H1 (cell line): ENCODE measurements at regions not wholly inside any gene's neighbourhood (a gene's known extent, or its start where the extent isn't known, plus 50 kb on each side); places are given as distances from the start of the nearest gene placed in this dataset.

ENCODE experiments used
- CTCF ChIA-PET: fragments of 300-600 bp; sonication (Branson Sonifier 250); formaldehyde crosslinking; loops from one replicate; lab custom pipeline; 2021; ENCODE audit not compliant: partially characterized antibody; lab: Charles Lee
- POLR2A ChIA-PET: fragments of 300-600 bp; sonication (Branson Sonifier 250); formaldehyde crosslinking; loops from one replicate; lab custom pipeline; 2021; ENCODE audit warnings: inconsistent platforms; ENCODE audit not compliant: partially characterized antibody; lab: Charles Lee
- DNase-seq, 2 experiments: peaks; one replicate each; pipeline versions ENCODE4 v3.0.0 to v3.0.0-alpha.2; 2010 to 2022; ENCODE audit warnings: low spot score in 2 of 2, low read depth in 1 of 2, mixed read lengths in 1 of 2
- FAIRE-seq: peaks from 2 replicates; lab custom pipeline; 2011; peaks lifted over from hg19 to GRCh38; lab: Jason Lieb, UNC
- H2AFZ ChIP-seq: 2 replicates; pipeline ENCODE4 v1.8.1; 2012; ENCODE audit warnings: low read length, inconsistent platforms
- H2AK5ac ChIP-seq: 2 replicates; pipeline ENCODE4 v1.6.1; 2013; ENCODE audit warnings: low read depth, low read length
- H2BK120ac ChIP-seq: replicated peaks from 2 replicates; pipeline ENCODE3; 2013; ENCODE audit warnings: low read depth, low read length, inconsistent platforms
- H2BK12ac ChIP-seq: 2 replicates; pipeline ENCODE4 v1.6.1; 2013; ENCODE audit warnings: low read depth, low read length
- H2BK15ac ChIP-seq: 2 replicates; pipeline ENCODE4 v1.6.1; 2013; ENCODE audit warnings: low read length
- H2BK20ac ChIP-seq: 2 replicates; pipeline ENCODE4 v1.6.1; 2013; ENCODE audit warnings: low read length
- H2BK5ac ChIP-seq: 2 replicates; pipeline ENCODE4 v1.6.1; 2013; ENCODE audit warnings: low read depth, low read length
- H3K14ac ChIP-seq: 2 replicates; pipeline ENCODE4 v1.6.1; 2013; ENCODE audit warnings: inconsistent platforms; ENCODE audit not compliant: insufficient read length
- H3K18ac ChIP-seq: 2 replicates; pipeline ENCODE4 v1.6.1; 2013; ENCODE audit warnings: low read length; ENCODE audit errors: extremely low read depth
- H3K23ac ChIP-seq: 2 replicates; pipeline ENCODE4 v1.6.1; 2013; ENCODE audit warnings: inconsistent platforms; ENCODE audit not compliant: insufficient read length
- H3K23me2 ChIP-seq: 2 replicates; pipeline ENCODE4 v1.6.1; 2013; ENCODE audit warnings: low read depth, low read length
- H3K27ac ChIP-seq: 2 replicates; pipeline ENCODE4 v1.6.1; 2011; ENCODE audit warnings: low read depth, low read length, inconsistent platforms
- H3K27me3 ChIP-seq, 4 experiments: replicated peaks in 1 of 4; 1 replicate in 1 of 4; 2 replicates in 3 of 4; pipeline versions ENCODE4 v1.6.1 to v1.8.1; 2011 to 2013; ENCODE audit warnings: low read length in 3 of 4, mild to moderate bottlenecking in 3 of 4, inconsistent platforms in 2 of 4, mixed read lengths in 2 of 4, moderate library complexity in 1 of 4; ENCODE audit not compliant: control insufficient read depth in 3 of 4, insufficient read depth in 3 of 4; ENCODE audit errors: extremely low read depth in 1 of 4
- H3K36me3 ChIP-seq, 4 experiments: 2 replicates each; pipeline versions ENCODE4 v1.6.1 to v1.8.1; 2011 to 2013; ENCODE audit warnings: mild to moderate bottlenecking in 4 of 4, low read length in 3 of 4, moderate library complexity in 2 of 4, control low read depth in 1 of 4, inconsistent platforms in 1 of 4; ENCODE audit not compliant: insufficient read depth in 4 of 4, control insufficient read depth in 2 of 4
- H3K4ac ChIP-seq: replicated peaks from 2 replicates; pipeline ENCODE3; 2013; ENCODE audit warnings: low read length, low read depth, mixed read lengths, inconsistent platforms; ENCODE audit not compliant: insufficient read length
- H3K4me1 ChIP-seq, 4 experiments: replicated peaks in 1 of 4; 1 replicate in 1 of 4; 2 replicates in 3 of 4; pipeline versions ENCODE4 v1.6.1 to v1.8.1; 2011 to 2013; ENCODE audit warnings: low read length in 3 of 4, inconsistent platforms in 2 of 4, mixed read lengths in 1 of 4; ENCODE audit not compliant: insufficient read depth in 4 of 4, control insufficient read depth in 3 of 4
- H3K4me2 ChIP-seq, 2 experiments: 2 replicates each; pipeline versions ENCODE4 v1.6.1 to v1.8.1; 2011 to 2013; ENCODE audit warnings: low read depth in 2 of 2, low read length in 2 of 2, control low read depth in 1 of 2, inconsistent platforms in 1 of 2, mild to moderate bottlenecking in 1 of 2; ENCODE audit not compliant: insufficient read depth in 1 of 2
- H3K4me3 ChIP-seq, 4 experiments: fragments of 200-600, 300-600 bp in 1 of 4; sonication (generic), shearing (Covaris generic), sonication (Bioruptor Twin) in 1 of 4; 2 replicates each; pipeline versions ENCODE4 v1.5.1 to v1.8.1; 2011 to 2016; ENCODE audit warnings: low read length in 4 of 4, low read depth in 3 of 4, control low read depth in 2 of 4, inconsistent platforms in 2 of 4, mild to moderate bottlenecking in 2 of 4, mixed read lengths in 1 of 4, moderate library complexity in 1 of 4; ENCODE audit not compliant: insufficient read depth in 2 of 4; ENCODE audit errors: extremely low read depth in 1 of 4
- H3K56ac ChIP-seq: replicated peaks from 2 replicates; pipeline ENCODE3; 2013; ENCODE audit warnings: low read depth, mild to moderate bottlenecking, mixed read lengths, low read length, inconsistent platforms; ENCODE audit not compliant: insufficient read length
- H3K79me1 ChIP-seq: 2 replicates; pipeline ENCODE4 v1.6.1; 2013; ENCODE audit warnings: low read depth, low read length, control low read depth
- H3K79me2 ChIP-seq, 2 experiments: 2 replicates each; pipeline versions ENCODE4 v1.6.1 to v1.8.1; 2012 to 2013; ENCODE audit warnings: low read length in 2 of 2, mild to moderate bottlenecking in 2 of 2, inconsistent platforms in 1 of 2; ENCODE audit not compliant: insufficient read depth in 2 of 2, control insufficient read depth in 1 of 2
- H3K9ac ChIP-seq, 4 experiments: replicated peaks in 1 of 4; 1 replicate in 1 of 4; 2 replicates in 3 of 4; pipeline versions ENCODE4 v1.6.1 to v1.8.1; 2011 to 2013; ENCODE audit warnings: low read depth in 3 of 4, low read length in 3 of 4, control low read depth in 2 of 4, mild to moderate bottlenecking in 2 of 4, moderate library complexity in 2 of 4, inconsistent platforms in 1 of 4; ENCODE audit errors: extremely low read depth in 1 of 4
- H3K9me3 ChIP-seq, 2 experiments: 2 replicates each; pipeline versions ENCODE4 v1.6.1 to v1.8.1; 2012 to 2013; ENCODE audit warnings: mild to moderate bottlenecking in 2 of 2, moderate library complexity in 2 of 2, control low read depth in 1 of 2, inconsistent platforms in 1 of 2, low read depth in 1 of 2, low read length in 1 of 2, mixed read lengths in 1 of 2; ENCODE audit not compliant: insufficient read depth in 2 of 2
- H4K20me1 ChIP-seq, 2 experiments: replicated peaks in 1 of 2; 2 replicates each; pipeline versions ENCODE3 to v1.8.1; 2011 to 2013; ENCODE audit warnings: inconsistent platforms in 2 of 2, low read length in 2 of 2, mild to moderate bottlenecking in 1 of 2; ENCODE audit not compliant: insufficient read depth in 2 of 2, control insufficient read depth in 1 of 2
- H4K5ac ChIP-seq: 2 replicates; pipeline ENCODE4 v1.6.1; 2013; ENCODE audit warnings: low read length, low read depth, mixed read lengths, inconsistent platforms; ENCODE audit not compliant: insufficient read length
- H4K8ac ChIP-seq: 2 replicates; pipeline ENCODE4 v1.8.0; 2013; ENCODE audit warnings: mild to moderate bottlenecking, moderate library complexity, low read length, inconsistent platforms; ENCODE audit not compliant: insufficient read depth; ENCODE audit errors: extremely low read depth
- H4K91ac ChIP-seq: replicated peaks from 2 replicates; pipeline ENCODE3; 2013; ENCODE audit warnings: low read length, mixed read lengths, inconsistent platforms; ENCODE audit not compliant: insufficient read length
- BRCA1 ChIP-seq: IDR thresholded peaks from 2 replicates; pipeline ENCODE4 v1.6.1; 2012; ENCODE audit warnings: low read depth, low read length, improper control_type of control experiment
- CBX5 ChIP-seq: fragments of 300-800, 300-1000 bp; sonication (generic); IDR thresholded peaks from 2 replicates; pipeline ENCODE4 v1.7.1; 2016; ENCODE audit warnings: antibody characterized with exemption, low read length, low read depth
- CHD1 ChIP-seq: IDR thresholded peaks from 2 replicates; pipeline ENCODE4 v1.6.1; 2012; ENCODE audit warnings: low read depth, low read length, improper control_type of control experiment
- CREB1 ChIP-seq: IDR thresholded peaks from 2 replicates; pipeline ENCODE4 v1.6.1; 2012; ENCODE audit warnings: inconsistent platforms
- KDM5A ChIP-seq: fragments of 200-600 bp; IDR thresholded peaks from 2 replicates; pipeline ENCODE4 v1.7.1; 2012; ENCODE audit warnings: mild to moderate bottlenecking, low read length, inconsistent platforms, mixed read lengths
- NANOG ChIP-seq: IDR thresholded peaks from 2 replicates; pipeline ENCODE4 v1.6.1; 2011; ENCODE audit warnings: low read length, low read depth, mild to moderate bottlenecking, inconsistent platforms; ENCODE audit not compliant: insufficient read depth, poor library complexity, severe bottlenecking
- POLR2AphosphoS5 ChIP-seq: IDR thresholded peaks from 2 replicates; pipeline ENCODE4 v1.6.1; 2011; ENCODE audit warnings: low read depth, low read length
- POU5F1 ChIP-seq: IDR thresholded peaks from 2 replicates; pipeline ENCODE4 v1.6.1; 2011; ENCODE audit warnings: low read depth, mild to moderate bottlenecking, low read length, moderate library complexity
- RXRA ChIP-seq: IDR thresholded peaks from 2 replicates; pipeline ENCODE4 v1.6.1; 2011; ENCODE audit warnings: low read depth, mild to moderate bottlenecking, low read length, moderate library complexity; ENCODE audit not compliant: insufficient read depth
- SAP30 ChIP-seq: fragments of 300-600 bp; sonication (generic); IDR thresholded peaks from 2 replicates; pipeline ENCODE4 v1.7.1; 2012; ENCODE audit warnings: low read length, moderate library complexity, mild to moderate bottlenecking, inconsistent platforms; ENCODE audit not compliant: insufficient read depth, insufficient replicate concordance
- SIX5 ChIP-seq: IDR thresholded peaks from 2 replicates; pipeline ENCODE4 v1.6.1; 2011; ENCODE audit warnings: mild to moderate bottlenecking, low read depth, low read length
- TAF7 ChIP-seq: optimal IDR thresholded peaks from 2 replicates; pipeline ENCODE3; 2011; ENCODE audit warnings: low read depth, mild to moderate bottlenecking, inconsistent platforms, low read length, moderate library complexity, borderline replicate concordance
- WGBS, 2 experiments: shearing (Covaris generic) in 1 of 2; methylation state at CpG; one replicate each; pipeline versions ENCODE4 v1.1.6 to v1.1.7; 2013 to 2015; ENCODE audit warnings: low lambda C conversion rate in 2 of 2, mixed read lengths in 2 of 2, inconsistent platforms in 1 of 2, low coverage in 1 of 2, missing lambda C conversion rate in 1 of 2; ENCODE audit not compliant: insufficient replicate concordance in 2 of 2, insufficient coverage in 1 of 2, insufficient read length in 1 of 2; ENCODE audit errors: extremely low coverage in 1 of 2, missing lambda C conversion rate in 1 of 2; 5-methylcytosine and 5-hydroxymethylcytosine counted together
- TF ChIP-seq, protein P1 (sequence below): IDR thresholded peaks from 2 replicates; pipeline ENCODE4 v1.6.1; 2012; ENCODE audit warnings: inconsistent platforms
- TF ChIP-seq, protein P2 (sequence below): IDR thresholded peaks from 2 replicates; pipeline ENCODE4 v1.6.1; 2011; ENCODE audit warnings: low read depth, mild to moderate bottlenecking, low read length; ENCODE audit not compliant: insufficient read depth

- Histone ChIP-seq H3K56ac (no peak overlapping the region), H2AFZ (no peak overlapping the region), H2BK12ac (no peak overlapping the region), H4K20me1 (no peaks in the 10 kb centered on the region), H3K23me2 (no peaks in the 10 kb centered on the region), H3K36me3 (no peaks in the 10 kb centered on the region), H3K4ac (no peak overlapping the region), H2BK120ac (no peak overlapping the region), H3K79me2 (no peaks in the 10 kb centered on the region), H3K79me1 (no peaks in the 10 kb centered on the region), H3K27me3 (peaks cover 0 to 1% (median 0%) of the 10 kb centered on the region in 4 experiments; a peak in 1 of 7 replicates), H2BK20ac (no peak overlapping the region), H3K27ac (no peak overlapping the region), H3K4me3 (no peak overlapping the region), H3K9ac (no peak overlapping the region), H2AK5ac (no peak overlapping the region), H3K9me3 (no peaks in the 10 kb centered on the region), H2BK5ac (no peak overlapping the region), H3K4me2 (no peak overlapping the region), H3K14ac (no peak overlapping the region), H3K4me1 (no peaks in the 10 kb centered on the region), H4K8ac (no peak overlapping the region), H4K91ac (no peak overlapping the region), H4K5ac (no peak overlapping the region), H3K23ac (no peak overlapping the region), H3K18ac (no peak overlapping the region), H2BK15ac (no peak overlapping the region)
- WGBS, 2 experiments: 85% methylated on average over 3 of the region's 3 CpGs; no CpG with 5 or more reads in 1 of the 2 experiments
- DNase-seq (no peak), FAIRE-seq (no peak)
- ChIA-PET POLR2A (no interaction called here), CTCF (no interaction called here)
- TF ChIP-seq CBX5 (no peak), BRCA1 (no peak), TAF7 (no peak), CHD1 (no peak), POLR2AphosphoS5 (no peak), CREB1 (no peak), NANOG (no peak), POU5F1 (no peak), KDM5A (no peak), SAP30 (no peak), RXRA (no peak), SIX5 (no peak)
- TF ChIP-seq, protein P1, sequence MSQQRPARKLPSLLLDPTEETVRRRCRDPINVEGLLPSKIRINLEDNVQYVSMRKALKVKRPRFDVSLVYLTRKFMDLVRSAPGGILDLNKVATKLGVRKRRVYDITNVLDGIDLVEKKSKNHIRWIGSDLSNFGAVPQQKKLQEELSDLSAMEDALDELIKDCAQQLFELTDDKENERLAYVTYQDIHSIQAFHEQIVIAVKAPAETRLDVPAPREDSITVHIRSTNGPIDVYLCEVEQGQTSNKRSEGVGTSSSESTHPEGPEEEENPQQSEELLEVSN: no peak
- TF ChIP-seq, protein P2, sequence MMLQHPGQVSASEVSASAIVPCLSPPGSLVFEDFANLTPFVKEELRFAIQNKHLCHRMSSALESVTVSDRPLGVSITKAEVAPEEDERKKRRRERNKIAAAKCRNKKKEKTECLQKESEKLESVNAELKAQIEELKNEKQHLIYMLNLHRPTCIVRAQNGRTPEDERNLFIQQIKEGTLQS: no peak
Measured at GRCh38 chr1:98025858-98026257, 105.0 kb upstream of the DPYD start.
